GM12878 (cell line): ENCODE measurements at regions not wholly inside any gene's neighbourhood (a gene's known extent, or its start where the extent isn't known, plus 50 kb on each side); places are given as distances from the start of the nearest gene placed in this dataset.

Experiments
- ATAC-seq: fragments of 200-7000 bp; cut with Tn5 transposase; 3 replicates; pipeline ENCODE4 v1.9.1; 2020; ENCODE audit warnings: mild to moderate bottlenecking, moderate library complexity
- BruUV-seq: library from RNA; stranded (reverse); fragments of 400-500 nt; replicated peaks from 2 replicates; lab custom pipeline; 2021; lab: Mats Ljungman, UMichigan
- CTCF ChIA-PET: fragments of 300-600 bp; sonication (Branson Sonifier 250); formaldehyde crosslinking; extraction: SDS; loops from one replicate; lab custom pipeline; 2021; ENCODE audit warnings: inconsistent platforms; lab: Yijun Ruan, JAX
- POLR2A ChIA-PET: fragments of 350-600 bp; formaldehyde crosslinking; extraction: SDS; loops from one replicate; lab custom pipeline; 2021; ENCODE audit warnings: inconsistent platforms; lab: Charles Lee
- RAD21 ChIA-PET: fragments of 300-600 bp; sonication (Branson Sonifier 250); formaldehyde crosslinking; loops from one replicate; lab custom pipeline; 2023; ENCODE audit warnings: antibody characterized with exemption; ENCODE audit not compliant: unreplicated experiment; lab: Charles Lee
- SMC1A ChIA-PET: fragments of 300-600 bp; sonication (Branson Sonifier 250); formaldehyde crosslinking; loops from one replicate; lab custom pipeline; 2023; ENCODE audit not compliant: unreplicated experiment, uncharacterized antibody; lab: Charles Lee
- DNase-seq: peaks from one replicate; pipeline ENCODE4 v3.0.0-alpha.2; 2011; ENCODE audit warnings: low read depth, low spot score
- FAIRE-seq: peaks from 3 replicates; lab custom pipeline; 2011; peaks lifted over from hg19 to GRCh38; lab: Jason Lieb, UNC
- H2AFZ ChIP-seq: 2 replicates; pipeline ENCODE4 v1.6.0; 2011; ENCODE audit warnings: low read depth, low read length, control low read depth; ENCODE audit not compliant: control insufficient read depth
- H3K27ac ChIP-seq: 2 replicates; pipeline ENCODE4 v1.5.1; 2011; ENCODE audit warnings: control low read depth; ENCODE audit not compliant: control insufficient read depth, insufficient read depth
- H3K27me3 ChIP-seq, 2 experiments: replicated peaks in 1 of 2; 2 replicates each; pipeline versions ENCODE4 v1.6.0 to v1.6.1; 2011; ENCODE audit warnings: low read length in 1 of 2; ENCODE audit not compliant: control insufficient read depth in 2 of 2, insufficient read depth in 2 of 2
- H3K36me3 ChIP-seq, 2 experiments: 2 replicates each; pipeline ENCODE4 v1.5.1; 2011; ENCODE audit warnings: low read length in 1 of 2; ENCODE audit not compliant: control insufficient read depth in 2 of 2, insufficient read depth in 2 of 2
- H3K4me1 ChIP-seq: 2 replicates; pipeline ENCODE4 v1.6.1; 2011; ENCODE audit warnings: mild to moderate bottlenecking, low read length, moderate library complexity, mixed read lengths; ENCODE audit not compliant: control insufficient read depth, insufficient read depth
- H3K4me2 ChIP-seq: 2 replicates; pipeline ENCODE4 v1.6.0; 2011; ENCODE audit warnings: control low read depth; ENCODE audit not compliant: control insufficient read depth, insufficient read depth
- H3K4me3 ChIP-seq: fragments of 200-600 bp; sonication (generic); 2 replicates; pipeline ENCODE4 v1.5.1; 2016
- H3K79me2 ChIP-seq: 2 replicates; pipeline ENCODE4 v1.6.0; 2011; ENCODE audit warnings: low read length; ENCODE audit not compliant: control insufficient read depth, insufficient read depth
- H3K9ac ChIP-seq: 2 replicates; pipeline ENCODE4 v1.8.0; 2011; ENCODE audit warnings: low read length, control low read depth, mixed read lengths; ENCODE audit not compliant: control insufficient read depth, insufficient read depth
- H3K9me3 ChIP-seq: replicated peaks from 3 replicates; pipeline ENCODE4 v1.5.1; 2011; ENCODE audit warnings: mild to moderate bottlenecking, low read length; ENCODE audit not compliant: control insufficient read depth, insufficient read depth
- H4K20me1 ChIP-seq: 2 replicates; pipeline ENCODE4 v1.6.0; 2011; ENCODE audit not compliant: control insufficient read depth, insufficient read depth
- BHLHE40 ChIP-seq, 2 experiments: fragments of 450-650 bp in 1 of 2; IDR thresholded peaks; 2 replicates each; pipeline ENCODE4 v1.6.1; 2011 to 2017; ENCODE audit warnings: low read depth in 2 of 2, borderline replicate concordance in 1 of 2, improper control_type of control experiment in 1 of 2, low read length in 1 of 2, mild to moderate bottlenecking in 1 of 2
- BRCA1 ChIP-seq: IDR thresholded peaks from 2 replicates; pipeline ENCODE4 v1.6.1; 2011; ENCODE audit warnings: low read depth, low read length, improper control_type of control experiment
- CBFB ChIP-seq: IDR thresholded peaks from 2 replicates; pipeline ENCODE4 v1.6.1; 2016; ENCODE audit warnings: antibody characterized with exemption, low read depth
- CHD4 ChIP-seq: fragments of 200-600 bp; sonication (generic); IDR thresholded peaks from 2 replicates; pipeline ENCODE4 v1.6.1; 2016; ENCODE audit warnings: mild to moderate bottlenecking
- ETV6 ChIP-seq, 2 experiments: fragments of 450-650 bp in 1 of 2; IDR thresholded peaks in 1 of 2; conservative IDR thresholded peaks in 1 of 2; 2 replicates each; pipeline ENCODE4 v1.6.1; 2014; ENCODE audit warnings: antibody characterized with exemption in 1 of 2, borderline replicate concordance in 1 of 2, low read depth in 1 of 2, mild to moderate bottlenecking in 1 of 2, moderate library complexity in 1 of 2
- FOXK2 ChIP-seq: fragments of 450-650 bp; IDR thresholded peaks from 2 replicates; pipeline ENCODE4 v1.6.1; 2017; ENCODE audit warnings: mild to moderate bottlenecking, moderate library complexity
- GABPA ChIP-seq: IDR thresholded peaks from 2 replicates; pipeline ENCODE4 v1.6.1; 2014; ENCODE audit warnings: antibody characterized with exemption, low read depth, mild to moderate bottlenecking, inconsistent platforms
- HDAC2 ChIP-seq: fragments of 200-600 bp; sonication (generic); IDR thresholded peaks from 2 replicates; pipeline ENCODE4 v1.6.1; 2017
- HDGF ChIP-seq: fragments of 450-650 bp; IDR thresholded peaks from 2 replicates; pipeline ENCODE4 v1.6.1; 2016; ENCODE audit warnings: antibody characterized with exemption
- IRF3 ChIP-seq: fragments of 450-650 bp; IDR thresholded peaks from 2 replicates; pipeline ENCODE4 v1.6.1; 2014; ENCODE audit warnings: mild to moderate bottlenecking
- KLF5 ChIP-seq: fragments of 450-650 bp; IDR thresholded peaks from 2 replicates; pipeline ENCODE4 v1.6.1; 2014; ENCODE audit warnings: mild to moderate bottlenecking; ENCODE audit not compliant: partially characterized antibody
- MLLT1 ChIP-seq: fragments of 450-650 bp; IDR thresholded peaks from 2 replicates; pipeline ENCODE4 v1.6.1; 2016; ENCODE audit warnings: mild to moderate bottlenecking
- MTA3 ChIP-seq: IDR thresholded peaks from 2 replicates; pipeline ENCODE4 v1.6.1; 2012; ENCODE audit warnings: low read length, inconsistent platforms, borderline replicate concordance
- RBBP5 ChIP-seq: fragments of 200-600 bp; sonication (generic); conservative IDR thresholded peaks from 2 replicates; pipeline ENCODE4 v1.6.1; 2016
- RFX5 ChIP-seq: IDR thresholded peaks from 2 replicates; pipeline ENCODE4 v1.6.1; 2011; ENCODE audit warnings: low read depth, low read length, improper control_type of control experiment
- SMAD5 ChIP-seq: IDR thresholded peaks from 2 replicates; pipeline ENCODE4 v1.6.1; 2016; ENCODE audit warnings: antibody characterized with exemption, low read depth
- SMARCA5 ChIP-seq: fragments of 450-650 bp; IDR thresholded peaks from 2 replicates; pipeline ENCODE4 v1.6.1; 2017; ENCODE audit warnings: mild to moderate bottlenecking
- SREBF2 ChIP-seq: IDR thresholded peaks from 2 replicates; pipeline ENCODE4 v1.6.1; 2012; ENCODE audit warnings: mild to moderate bottlenecking, low read length
- STAT3 ChIP-seq: IDR thresholded peaks from 2 replicates; pipeline ENCODE4 v1.6.1; 2011; ENCODE audit warnings: low read depth, low read length, improper control_type of control experiment
- TCF7 ChIP-seq: IDR thresholded peaks from 2 replicates; pipeline ENCODE4 v1.6.1; 2014; ENCODE audit warnings: antibody characterized with exemption, borderline replicate concordance
- YBX1 ChIP-seq: fragments of 450-650 bp; IDR thresholded peaks from 2 replicates; pipeline ENCODE4 v1.6.1; 2016; ENCODE audit warnings: antibody characterized with exemption
- YY1 ChIP-seq: IDR thresholded peaks from 2 replicates; pipeline ENCODE4 v1.6.1; 2011; ENCODE audit warnings: low read depth, mild to moderate bottlenecking, low read length
- WGBS: methylation state at CpG from one replicate; pipeline ENCODE4 v1.1.6; 2016; ENCODE audit warnings: low lambda C conversion rate; ENCODE audit not compliant: insufficient replicate concordance, insufficient coverage; ENCODE audit errors: missing lambda C conversion rate; 5-methylcytosine and 5-hydroxymethylcytosine counted together
- in situ Hi-C: fragments of 300-500 bp; cut with MboI; formaldehyde crosslinking; loops from 9 replicates; pipeline ENCODE4 v1.14.3; 2018; ENCODE audit warnings: mixed read lengths
- intact Hi-C: fragments of 100-400 bp; cut with micrococcal nuclease; formaldehyde crosslinking; loops from one replicate; pipeline ENCODE4 v1.14.2; 2022; ENCODE audit not compliant: unreplicated experiment
- TF ChIP-seq, protein P1 (sequence below): fragments of 450-650 bp; IDR thresholded peaks from 2 replicates; pipeline ENCODE4 v1.6.1; 2017; ENCODE audit warnings: mild to moderate bottlenecking

- TF ChIP-seq, protein P1, sequence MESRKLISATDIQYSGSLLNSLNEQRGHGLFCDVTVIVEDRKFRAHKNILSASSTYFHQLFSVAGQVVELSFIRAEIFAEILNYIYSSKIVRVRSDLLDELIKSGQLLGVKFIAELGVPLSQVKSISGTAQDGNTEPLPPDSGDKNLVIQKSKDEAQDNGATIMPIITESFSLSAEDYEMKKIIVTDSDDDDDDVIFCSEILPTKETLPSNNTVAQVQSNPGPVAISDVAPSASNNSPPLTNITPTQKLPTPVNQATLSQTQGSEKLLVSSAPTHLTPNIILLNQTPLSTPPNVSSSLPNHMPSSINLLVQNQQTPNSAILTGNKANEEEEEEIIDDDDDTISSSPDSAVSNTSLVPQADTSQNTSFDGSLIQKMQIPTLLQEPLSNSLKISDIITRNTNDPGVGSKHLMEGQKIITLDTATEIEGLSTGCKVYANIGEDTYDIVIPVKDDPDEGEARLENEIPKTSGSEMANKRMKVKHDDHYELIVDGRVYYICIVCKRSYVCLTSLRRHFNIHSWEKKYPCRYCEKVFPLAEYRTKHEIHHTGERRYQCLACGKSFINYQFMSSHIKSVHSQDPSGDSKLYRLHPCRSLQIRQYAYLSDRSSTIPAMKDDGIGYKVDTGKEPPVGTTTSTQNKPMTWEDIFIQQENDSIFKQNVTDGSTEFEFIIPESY, result no peak
- TF ChIP-seq CBFB (no peak), ETV6 (conservative IDR thresholded peaks at IDR 0.05 in 1 of 2, IDR thresholded peaks at IDR 0.05 in 1 of 2; ENCODE audit: borderline replicate concordance in 1 of 2, low read depth in 1 of 2) (no peak), STAT3 (no peak), RBBP5 (no peak), SMARCA5 (no peak), IRF3 (no peak), BRCA1 (no peak), SMAD5 (no peak), TCF7 (no peak)
- TF ChIP-seq, all 136 proteins: peak for 0
Measured at GRCh38 chr13:70424928-70425327, 316.7 kb upstream of the KLHL1 start (continued).

GRCh38 chr13:70424428-70424827 is 316.2 kb upstream of the KLHL1 start:
- DNase-seq, result no peak
- POLR2A ChIA-PET, result no interaction called here
- TF ChIP-seq BHLHE40 (IDR thresholded peaks at IDR 0.05; ENCODE audit: borderline replicate concordance in 1 of 2, low read depth in 2 of 2, low read length in 1 of 2) (no peak), HDGF (no peak), RFX5 (no peak), GABPA (no peak), HDAC2 (no peak), MLLT1 (no peak), SREBF2 (no peak), YBX1 (no peak), MTA3 (no peak), CHD4 (no peak), KLF5 (no peak), FOXK2 (no peak), CBFB (no peak), YY1 (no peak)
- SMC1A ChIA-PET, result no interaction called here
- Histone ChIP-seq H4K20me1 (no peaks in the 10 kb centered on the region), H3K79me2 (no peaks in the 10 kb centered on the region), H3K9ac (no peak overlapping the region), H3K36me3 (no peaks in the 10 kb centered on the region), H2AFZ (no peak overlapping the region), H3K4me3 (no peak overlapping the region), H3K27me3 (no peaks in the 10 kb centered on the region), H3K27ac (no peak overlapping the region), H3K4me2 (no peak overlapping the region), H3K9me3 (no peaks in the 10 kb centered on the region), H3K4me1 (no peaks in the 10 kb centered on the region)
- intact Hi-C loops, result no loop called here
- CTCF ChIA-PET, result no interaction called here
- in situ Hi-C loops, result no loop called here
- RAD21 ChIA-PET, result no interaction called here
- FAIRE-seq, result no peak
- 40% methylated on average over 7 of the region's 7 CpGs for WGBS
- ATAC-seq, result no peak
- no TSS peak for BruUV-seq
